IPS DF 19.7 (cell line): ENCODE measurements at regions not wholly inside any gene's neighbourhood (a gene's known extent, or its start where the extent isn't known, plus 50 kb on each side); places are given as distances from the start of the nearest gene placed in this dataset.

Source experiments
- DNase-seq: peaks from one replicate; pipeline ENCODE4 v3.0.0-alpha.2; 2013; ENCODE audit warnings: low read depth, low spot score

GRCh38 chr13:39282400-39282972 lies 244.2 kb downstream of the NHLRC3 start:
- no peak for DNase-seq

- no peak for DNase-seq
Observed at GRCh38 chr13:39283072-39283471, 244.8 kb downstream of the NHLRC3 start.

GRCh38 chr13:39284801-39285388 lies 246.6 kb downstream of the NHLRC3 start:
- DNase-seq: peak; percentile 25
